ENCODE measurements at regions not wholly inside any gene's neighbourhood (a gene's known extent, or its start where the extent isn't known, plus 50 kb on each side); places are given as distances from the start of the nearest gene placed in this dataset.
"Not testable (repeated sequence)": the region's sequence is repeated elsewhere in the genome, so short reads cannot be mapped to it uniquely, and the experiment has no call there.

DNA sequence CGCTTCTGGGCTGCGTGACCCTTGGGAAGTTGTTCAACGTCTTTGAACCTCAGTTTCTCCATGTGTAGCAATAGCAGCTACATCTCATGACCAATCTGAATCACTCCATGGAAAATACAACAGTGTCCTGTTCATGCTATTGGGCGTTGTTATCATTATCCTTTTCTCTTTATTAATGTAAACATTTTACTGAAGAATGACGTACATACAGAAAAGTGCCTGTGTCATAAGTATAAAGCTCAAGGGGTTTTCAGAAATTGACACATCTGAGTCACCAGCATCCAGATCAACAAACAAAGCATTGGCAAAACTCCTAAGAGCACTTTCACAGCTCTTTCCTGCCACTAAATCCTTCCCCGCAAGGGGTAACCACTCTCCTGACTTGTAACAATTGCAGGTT, 438.4 kb downstream of the XYLT1 start:
- no peak for DNase-seq (ENCODE audit: low spot score in 2 of 2)
- Histone ChIP-seq H3K27me3 (no peaks in the 10 kb centered on the region), H3K27ac (no peak overlapping the region), H3K4me1 (no peaks in the 10 kb centered on the region), H3K36me3 (no peaks in the 10 kb centered on the region), H3K9me3 (peaks cover 0 to 19% (median 3%) of the 10 kb centered on the region in 4 donors), H3K4me3 (no peak overlapping the region)
- WGBS, 2 donors, result 82 to 88% methylated on average over 6 of the region's 6 CpGs
- TF ChIP-seq POLR2A (IDR thresholded peaks at IDR 0.05), result no peak
- TF ChIP-seq EP300 (IDR thresholded peaks at IDR 0.05), result no peak
- TF ChIP-seq, protein P1, sequence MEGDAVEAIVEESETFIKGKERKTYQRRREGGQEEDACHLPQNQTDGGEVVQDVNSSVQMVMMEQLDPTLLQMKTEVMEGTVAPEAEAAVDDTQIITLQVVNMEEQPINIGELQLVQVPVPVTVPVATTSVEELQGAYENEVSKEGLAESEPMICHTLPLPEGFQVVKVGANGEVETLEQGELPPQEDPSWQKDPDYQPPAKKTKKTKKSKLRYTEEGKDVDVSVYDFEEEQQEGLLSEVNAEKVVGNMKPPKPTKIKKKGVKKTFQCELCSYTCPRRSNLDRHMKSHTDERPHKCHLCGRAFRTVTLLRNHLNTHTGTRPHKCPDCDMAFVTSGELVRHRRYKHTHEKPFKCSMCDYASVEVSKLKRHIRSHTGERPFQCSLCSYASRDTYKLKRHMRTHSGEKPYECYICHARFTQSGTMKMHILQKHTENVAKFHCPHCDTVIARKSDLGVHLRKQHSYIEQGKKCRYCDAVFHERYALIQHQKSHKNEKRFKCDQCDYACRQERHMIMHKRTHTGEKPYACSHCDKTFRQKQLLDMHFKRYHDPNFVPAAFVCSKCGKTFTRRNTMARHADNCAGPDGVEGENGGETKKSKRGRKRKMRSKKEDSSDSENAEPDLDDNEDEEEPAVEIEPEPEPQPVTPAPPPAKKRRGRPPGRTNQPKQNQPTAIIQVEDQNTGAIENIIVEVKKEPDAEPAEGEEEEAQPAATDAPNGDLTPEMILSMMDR (IDR thresholded peaks at IDR 0.05), result no peak

GRCh38 chr16:17034477-17035252, 436.1 kb downstream of the XYLT1 start:
- H3K27me3 ChIP-seq, result no peaks in the 10 kb centered on the region
- H3K4me1 ChIP-seq, result no peaks in the 10 kb centered on the region
- H3K9me3 ChIP-seq, result peaks cover 0 to 14% (median under 1%) of the 10 kb centered on the region in 4 donors
- no peak overlapping the region for H3K27ac ChIP-seq
- WGBS, 2 donors, result 66 to 68% methylated on average over 1 of the region's 1 CpG
- DNase-seq (ENCODE audit: low spot score in 2 of 2), result no peak
- no peak overlapping the region for H3K4me3 ChIP-seq
- H3K36me3 ChIP-seq, result no peaks in the 10 kb centered on the region
- TF ChIP-seq EP300 (IDR thresholded peaks at IDR 0.05), result no peak
- TF ChIP-seq, protein P1 (IDR thresholded peaks at IDR 0.05), result no peak
- TF ChIP-seq POLR2A (IDR thresholded peaks at IDR 0.05), result no peak

DNA sequence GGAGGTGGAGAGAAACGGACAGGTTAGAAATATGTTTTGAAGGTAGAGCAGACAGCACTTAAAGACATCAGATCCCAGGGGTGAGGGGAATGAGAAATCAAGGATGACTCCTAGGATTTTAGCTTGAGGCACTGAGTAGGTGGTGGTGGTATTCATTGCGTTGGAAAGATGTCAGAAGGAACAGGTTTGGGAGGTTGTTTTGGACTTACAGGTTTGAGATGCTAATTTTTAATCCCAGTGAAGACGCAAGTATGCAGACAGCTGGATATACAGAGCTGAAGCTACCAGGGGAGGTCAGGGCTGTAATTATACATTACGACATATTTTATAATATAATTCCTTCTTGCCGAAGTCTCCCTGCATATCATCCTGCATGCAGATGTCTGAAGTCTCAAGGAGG, 433.3 kb downstream of the XYLT1 start:
- TF ChIP-seq POLR2A (IDR thresholded peaks at IDR 0.05) (no peak), EP300 (IDR thresholded peaks at IDR 0.05) (no peak)
- TF ChIP-seq, protein P1 (IDR thresholded peaks at IDR 0.05), result no peak
- WGBS, 2 donors, result 62 to 63% methylated on average over 5 of the region's 5 CpGs
- Histone ChIP-seq H3K36me3 (no peaks in the 10 kb centered on the region), H3K9me3 (peaks cover 0 to 10% (median 0%) of the 10 kb centered on the region in 4 donors), H3K4me1 (no peaks in the 10 kb centered on the region), H3K4me3 (no peak overlapping the region), H3K27ac (no peak overlapping the region), H3K27me3 (no peaks in the 10 kb centered on the region)
- DNase-seq (ENCODE audit: low spot score in 2 of 2), result no peak

- no peak for TF ChIP-seq EP300 (IDR thresholded peaks at IDR 0.05)
- TF ChIP-seq POLR2A (IDR thresholded peaks at IDR 0.05), result no peak
- TF ChIP-seq, protein P1 (IDR thresholded peaks at IDR 0.05), result no peak
- Histone ChIP-seq H3K36me3 (no peaks in the 10 kb centered on the region), H3K27ac (no peak overlapping the region), H3K4me3 (no peak overlapping the region), H3K4me1 (no peaks in the 10 kb centered on the region), H3K27me3 (no peaks in the 10 kb centered on the region), H3K9me3 (peaks cover 0 to 10% (median 0%) of the 10 kb centered on the region in 4 donors)
- DNase-seq (ENCODE audit: low spot score in 2 of 2), result no peak
- WGBS, 2 donors, result 58 to 66% methylated on average over 5 of the region's 5 CpGs
Observed at GRCh38 chr16:17038415-17038814, 432.3 kb downstream of the XYLT1 start.

- H3K27me3 ChIP-seq; H3K36me3 ChIP-seq; H3K4me1 ChIP-seq; DNase-seq (ENCODE audit: low spot score in 2 of 2); H3K4me3 ChIP-seq; H3K27ac ChIP-seq: not testable (repeated sequence)
- 85 to 92% methylated on average over 2 of the region's 2 CpGs for WGBS, 2 donors
- peaks cover 0 to 29% (median 2%) of the 10 kb centered on the region in 4 donors for H3K9me3 ChIP-seq
Observed at GRCh38 chr16:17049109-17049508, 421.7 kb downstream of the XYLT1 start.
